Central memory CD8-positive, alpha-beta T cell (primary cell): ENCODE measurements at regions not wholly inside any gene's neighbourhood (a gene's known extent, or its start where the extent isn't known, plus 50 kb on each side); places are given as distances from the start of the nearest gene placed in this dataset.

Experiments
- ATAC-seq: fragments of 150-1000 bp; cut with Tn5 transposase; replicated peaks from 2 replicates; pipeline ENCODE4 v1.10.0; 2022; ENCODE audit warnings: mild to moderate bottlenecking, moderate FRiP score, moderate number of reproducible peaks; ENCODE audit not compliant: poor library complexity, severe bottlenecking; ENCODE audit errors: extremely low read depth
- DNase-seq, 2 donors: peaks; one replicate each; pipeline ENCODE4 v3.0.0; 2021; ENCODE audit warnings: low spot score in 2 of 2
- H3K27ac Mint-ChIP-seq: one replicate; pipeline ENCODE4 v1.8.0; 2022; ENCODE audit warnings: low read depth, mild to moderate bottlenecking, moderate library complexity, mixed read lengths
- H3K27me3 Mint-ChIP-seq: one replicate; pipeline ENCODE4 v1.8.0; 2022; ENCODE audit warnings: mixed read lengths
- H3K36me3 Mint-ChIP-seq: one replicate; pipeline ENCODE4 v1.8.0; 2022; ENCODE audit warnings: mild to moderate bottlenecking, moderate library complexity, mixed read lengths; ENCODE audit not compliant: insufficient read depth
- H3K4me1 Mint-ChIP-seq: one replicate; pipeline ENCODE4 v1.8.0; 2022; ENCODE audit warnings: mixed read lengths
- H3K4me3 Mint-ChIP-seq: one replicate; pipeline ENCODE4 v1.8.0; 2022; ENCODE audit warnings: mild to moderate bottlenecking, moderate library complexity, mixed read lengths
- H3K9me3 Mint-ChIP-seq: one replicate; pipeline ENCODE4 v1.8.0; 2022; ENCODE audit warnings: mixed read lengths

DNA sequence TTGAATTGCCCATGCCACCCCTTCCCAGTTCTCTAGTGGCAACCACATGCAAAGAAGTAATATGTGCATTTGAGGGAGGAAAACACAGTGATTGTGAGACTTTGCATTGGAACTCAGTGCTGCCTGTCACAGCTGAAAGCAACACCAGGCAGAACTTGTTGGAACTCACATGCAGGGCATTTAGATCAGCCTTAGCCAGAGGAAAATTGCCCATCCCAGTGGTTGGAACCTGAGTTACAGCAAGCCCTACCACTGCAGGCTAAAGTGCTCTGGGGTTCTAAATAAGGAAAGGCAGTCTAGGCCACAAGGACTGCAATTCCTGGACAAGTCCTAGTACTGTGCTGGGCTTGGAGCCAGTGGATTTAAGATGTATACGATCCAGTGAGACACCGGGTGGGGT, 245.3 kb upstream of the UFL1 start:
- H3K27me3 Mint-ChIP-seq: peaks cover 39% of the 10 kb centered on the region
- ATAC-seq: no peak

DNA sequence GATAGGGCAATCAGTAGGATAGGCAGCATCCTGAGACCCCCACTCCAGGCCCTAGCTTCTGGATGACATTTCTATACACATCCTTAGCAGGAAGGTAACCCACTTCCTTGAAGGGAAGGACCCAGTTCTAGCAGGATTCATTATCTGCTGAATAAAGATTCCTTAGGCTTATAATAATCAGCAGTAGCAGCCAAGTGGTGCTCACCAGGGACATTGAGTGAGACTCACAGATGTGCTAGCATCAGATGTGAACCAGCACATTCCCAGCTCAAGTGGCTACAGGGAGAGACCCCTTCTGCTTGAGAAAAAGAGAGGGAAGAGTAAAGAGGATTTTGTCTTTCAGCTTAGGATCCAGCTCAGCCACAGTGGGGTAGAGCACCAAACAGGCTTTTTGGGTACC, 244.8 kb upstream of the UFL1 start:
- peaks cover 9% of the 10 kb centered on the region for H3K9me3 Mint-ChIP-seq
- DNase-seq: no peak
- no peak overlapping the region for H3K4me3 Mint-ChIP-seq
- peaks cover 39% of the 10 kb centered on the region for H3K27me3 Mint-ChIP-seq
- no peak overlapping the region for H3K27ac Mint-ChIP-seq
- H3K36me3 Mint-ChIP-seq: no peaks in the 10 kb centered on the region
- H3K4me1 Mint-ChIP-seq: no peaks in the 10 kb centered on the region
- ATAC-seq: no peak

More for the DNA sequence above, 245.3 kb upstream of the UFL1 start:
- Mint-ChIP-seq H3K4me3 (no peak overlapping the region), H3K4me1 (no peaks in the 10 kb centered on the region), H3K36me3 (no peaks in the 10 kb centered on the region), H3K27ac (no peak overlapping the region), H3K9me3 (peaks cover 9% of the 10 kb centered on the region)
- no peak for DNase-seq

DNA sequence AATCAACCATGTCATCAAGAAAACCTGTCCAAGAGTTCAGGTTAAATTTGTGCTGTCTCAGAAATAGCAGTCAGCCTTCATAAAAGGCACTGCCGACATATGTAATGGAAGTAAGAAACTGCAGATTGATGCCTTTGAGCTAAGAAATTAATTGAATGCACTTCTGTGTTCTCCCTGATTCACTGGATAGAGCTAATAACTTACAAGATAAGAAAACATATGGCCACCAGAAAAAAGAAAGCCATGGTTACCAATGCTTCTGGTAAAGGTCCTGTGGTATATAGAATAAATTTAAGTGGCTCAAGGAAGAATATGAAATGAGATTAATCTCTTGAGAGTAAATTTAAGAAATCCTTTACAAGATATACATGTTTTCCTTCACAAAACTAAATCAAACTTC, 242.5 kb upstream of the UFL1 start:
- Mint-ChIP-seq H3K4me3 (no peak overlapping the region), H3K4me1 (no peaks in the 10 kb centered on the region), H3K27me3 (peaks cover 17% of the 10 kb centered on the region), H3K36me3 (no peaks in the 10 kb centered on the region), H3K27ac (no peak overlapping the region), H3K9me3 (no peaks in the 10 kb centered on the region)
- DNase-seq (no peak), ATAC-seq (no peak)

DNA sequence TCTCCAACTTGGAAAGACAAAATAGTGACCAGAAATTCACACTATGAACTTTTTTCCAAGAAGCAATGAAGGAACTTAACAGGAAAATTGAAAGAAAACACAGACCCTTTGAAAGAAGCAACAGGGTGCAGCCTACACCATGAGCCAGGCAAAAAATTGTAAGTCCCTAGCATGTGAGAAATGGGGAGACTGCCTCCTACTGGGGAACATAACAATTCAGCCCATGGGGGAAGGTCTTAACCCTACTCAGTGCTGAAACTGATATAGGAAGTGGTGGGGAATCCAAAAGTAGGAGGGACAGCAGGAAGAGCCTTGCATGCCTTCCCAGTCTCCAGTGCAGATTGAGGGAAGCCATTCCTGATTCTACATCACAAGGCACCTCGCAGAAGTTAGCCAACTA, 235.1 kb upstream of the UFL1 start:
- H3K27me3 Mint-ChIP-seq: peaks cover 59% of the 10 kb centered on the region
- no peak overlapping the region for H3K4me3 Mint-ChIP-seq
- DNase-seq (no peak), ATAC-seq (no peak)
- no peaks in the 10 kb centered on the region for H3K9me3 Mint-ChIP-seq
- H3K27ac Mint-ChIP-seq: no peak overlapping the region
- no peaks in the 10 kb centered on the region for H3K36me3 Mint-ChIP-seq
- no peaks in the 10 kb centered on the region for H3K4me1 Mint-ChIP-seq

DNA sequence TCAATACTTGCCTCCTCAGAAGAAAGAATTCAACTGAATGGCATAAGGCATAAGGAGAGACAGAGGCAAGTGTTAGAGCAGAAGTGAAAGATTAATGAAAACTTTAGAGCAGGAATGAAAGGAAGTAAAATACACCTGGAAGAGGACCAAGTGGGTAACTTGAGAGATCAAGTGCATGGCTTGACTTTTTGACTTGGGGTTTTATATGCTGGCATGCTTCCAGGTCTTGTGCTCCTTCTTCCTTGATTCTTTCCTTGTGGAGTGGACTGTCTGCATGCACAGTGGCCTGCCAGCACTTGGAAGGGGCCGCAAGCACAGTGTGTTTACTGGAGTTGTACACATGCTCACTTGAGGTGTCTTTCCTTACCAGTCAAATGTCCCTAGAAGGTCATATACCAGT, 222.1 kb upstream of the UFL1 start:
- H3K27me3 Mint-ChIP-seq: peaks cover 10% of the 10 kb centered on the region
- DNase-seq: no peak

DNA sequence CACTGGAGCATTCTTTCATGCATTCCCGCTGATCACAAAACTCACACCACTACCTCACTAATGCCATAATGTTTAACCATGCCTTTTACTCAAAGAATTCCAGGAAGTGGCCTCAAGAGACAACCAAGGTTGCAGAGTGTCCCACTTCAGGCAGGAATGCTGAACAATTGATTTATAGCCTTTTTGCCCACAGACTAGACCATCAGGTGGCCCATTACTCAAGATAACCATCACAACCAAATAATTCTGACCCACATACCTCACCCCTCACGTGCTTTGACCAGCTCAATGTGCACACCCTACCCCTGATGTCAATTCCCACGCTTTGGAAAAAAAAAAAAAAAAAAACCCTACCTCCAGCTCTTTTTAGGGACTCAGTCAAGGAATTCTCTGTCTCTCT, 220.6 kb upstream of the UFL1 start:
- no peaks in the 10 kb centered on the region for H3K36me3 Mint-ChIP-seq
- no peak overlapping the region for H3K4me3 Mint-ChIP-seq
- H3K4me1 Mint-ChIP-seq: no peaks in the 10 kb centered on the region
- no peaks in the 10 kb centered on the region for H3K9me3 Mint-ChIP-seq
- peaks cover 10% of the 10 kb centered on the region for H3K27me3 Mint-ChIP-seq
- DNase-seq (no peak), ATAC-seq (no peak)
- no peak overlapping the region for H3K27ac Mint-ChIP-seq

More for the DNA sequence above, 222.1 kb upstream of the UFL1 start:
- Mint-ChIP-seq H3K27ac (no peak overlapping the region), H3K4me1 (no peaks in the 10 kb centered on the region), H3K4me3 (no peak overlapping the region), H3K36me3 (no peaks in the 10 kb centered on the region), H3K9me3 (no peaks in the 10 kb centered on the region)
- ATAC-seq: no peak

DNA sequence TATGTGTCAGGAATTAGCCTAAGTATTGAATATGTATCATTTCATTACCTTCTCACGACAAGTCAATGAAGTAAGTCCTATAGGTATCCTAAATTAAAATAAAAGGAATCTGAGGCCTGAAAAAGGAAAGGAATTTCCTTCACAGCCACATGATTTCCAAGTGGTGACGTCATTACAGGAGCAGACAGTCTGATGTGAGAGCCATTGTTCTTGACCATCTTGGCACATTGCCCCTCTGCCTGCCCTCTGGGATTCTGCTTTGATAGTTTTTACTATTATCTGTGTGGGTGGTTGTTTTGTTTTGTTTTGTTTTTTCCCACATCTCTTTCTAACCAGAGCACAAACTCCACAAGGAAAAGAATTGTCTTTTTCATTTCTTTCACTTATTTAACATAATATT, 219.8 kb upstream of the UFL1 start:
- Mint-ChIP-seq H3K4me3 (no peak overlapping the region), H3K4me1 (no peaks in the 10 kb centered on the region), H3K36me3 (no peaks in the 10 kb centered on the region), H3K27me3 (peaks cover 10% of the 10 kb centered on the region), H3K9me3 (no peaks in the 10 kb centered on the region), H3K27ac (no peak overlapping the region)
- no peak for DNase-seq
- no peak for ATAC-seq

DNA sequence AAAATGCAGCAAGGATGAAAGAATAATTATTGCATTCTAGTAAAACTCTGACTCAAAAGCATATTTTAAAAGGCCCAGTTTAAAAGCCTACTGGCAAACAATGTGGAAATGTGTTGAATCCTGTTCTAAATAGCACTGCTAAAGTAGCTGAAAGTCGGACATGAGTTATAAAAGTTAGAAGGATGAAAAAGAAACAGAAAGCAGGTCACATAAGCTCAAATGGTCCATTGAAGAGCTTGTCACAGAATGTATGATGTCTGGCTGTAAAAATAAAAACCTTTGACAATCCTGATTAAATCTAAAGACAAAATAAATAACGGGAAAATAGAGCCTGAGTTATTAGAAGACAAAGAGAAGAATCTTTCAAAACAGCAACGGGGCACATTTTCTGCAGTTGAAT, 218.6 kb upstream of the UFL1 start:
- peaks cover 10% of the 10 kb centered on the region for H3K27me3 Mint-ChIP-seq
- no peaks in the 10 kb centered on the region for H3K9me3 Mint-ChIP-seq
- H3K4me1 Mint-ChIP-seq: no peaks in the 10 kb centered on the region
- no peak overlapping the region for H3K27ac Mint-ChIP-seq
- DNase-seq (no peak), ATAC-seq (no peak)
- no peaks in the 10 kb centered on the region for H3K36me3 Mint-ChIP-seq
- no peak overlapping the region for H3K4me3 Mint-ChIP-seq

DNA sequence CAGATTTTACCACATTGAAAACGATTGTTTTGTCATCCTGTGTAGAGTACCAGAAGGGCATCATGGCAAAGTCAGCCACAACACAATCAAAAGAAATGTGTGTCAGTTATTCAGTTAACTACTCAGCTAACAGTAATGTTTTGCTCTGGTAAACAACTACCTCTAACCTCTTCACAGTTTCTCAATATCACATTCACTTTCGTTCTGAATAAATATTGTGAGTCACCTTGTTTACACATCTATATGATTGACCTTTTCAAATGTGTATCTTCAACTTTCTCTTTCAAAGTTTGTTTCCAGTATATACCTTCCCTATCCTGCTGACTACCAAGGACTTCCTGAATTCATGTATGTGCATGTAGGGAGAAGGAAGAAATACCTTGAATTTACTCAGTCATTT, 216.6 kb upstream of the UFL1 start:
- no peaks in the 10 kb centered on the region for H3K9me3 Mint-ChIP-seq
- H3K4me1 Mint-ChIP-seq: no peaks in the 10 kb centered on the region

DNA sequence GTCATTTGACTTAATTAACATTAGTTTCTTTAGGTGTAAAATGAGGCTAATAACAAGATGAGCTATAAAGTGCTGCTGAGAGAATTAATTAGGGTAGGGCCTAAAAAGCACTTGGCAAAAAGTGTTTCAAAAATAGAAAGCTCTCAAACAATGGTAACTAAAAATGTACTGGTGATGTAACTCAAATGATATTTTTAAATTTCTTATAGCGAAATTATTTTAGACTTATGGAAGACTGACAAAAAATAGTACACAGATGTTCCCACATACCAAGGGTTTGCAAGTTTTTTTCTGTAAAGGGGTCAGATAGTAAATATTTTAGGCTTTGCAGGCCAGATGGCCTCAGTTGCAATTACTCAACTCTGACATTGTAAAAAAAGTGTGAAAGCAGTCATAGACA, 190.7 kb upstream of the UFL1 start:
- no peaks in the 10 kb centered on the region for H3K9me3 Mint-ChIP-seq
- DNase-seq: no peak

More for the DNA sequence above, 216.6 kb upstream of the UFL1 start:
- H3K4me3 Mint-ChIP-seq: no peak overlapping the region
- no peak for ATAC-seq
- no peak overlapping the region for H3K27ac Mint-ChIP-seq
- no peaks in the 10 kb centered on the region for H3K36me3 Mint-ChIP-seq
- peaks cover 10% of the 10 kb centered on the region for H3K27me3 Mint-ChIP-seq
- no peak for DNase-seq

DNA sequence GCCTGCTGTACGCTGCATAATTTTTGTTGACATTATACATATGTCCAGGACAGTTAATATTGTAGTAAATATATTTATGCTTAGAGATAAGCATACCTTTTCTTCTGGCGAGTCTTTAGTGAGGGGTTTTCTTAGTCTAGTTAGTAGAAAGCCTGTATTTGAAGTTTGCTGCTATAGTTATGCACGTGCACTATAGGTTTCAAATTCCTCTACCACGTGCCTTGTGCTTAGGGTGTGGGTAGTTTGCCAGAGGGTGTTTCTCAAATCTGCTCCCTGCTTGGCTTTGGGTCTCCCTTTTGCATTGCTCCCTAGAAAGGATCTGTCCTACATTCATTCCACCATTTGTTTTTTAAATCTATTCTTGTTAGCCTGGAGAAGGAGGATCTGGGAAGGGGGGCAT, 181.4 kb upstream of the UFL1 start:
- Mint-ChIP-seq H3K36me3 (no peaks in the 10 kb centered on the region), H3K27ac (no peak overlapping the region), H3K4me1 (no peaks in the 10 kb centered on the region), H3K9me3 (peaks cover 5% of the 10 kb centered on the region), H3K27me3 (peaks cover 16% of the 10 kb centered on the region), H3K4me3 (no peak overlapping the region)
- DNase-seq (no peak), ATAC-seq (no peak)

More for the DNA sequence above, 190.7 kb upstream of the UFL1 start:
- Mint-ChIP-seq H3K4me3 (no peak overlapping the region), H3K27me3 (no peaks in the 10 kb centered on the region), H3K27ac (no peak overlapping the region), H3K4me1 (no peaks in the 10 kb centered on the region), H3K36me3 (no peaks in the 10 kb centered on the region)
- no peak for ATAC-seq

DNA sequence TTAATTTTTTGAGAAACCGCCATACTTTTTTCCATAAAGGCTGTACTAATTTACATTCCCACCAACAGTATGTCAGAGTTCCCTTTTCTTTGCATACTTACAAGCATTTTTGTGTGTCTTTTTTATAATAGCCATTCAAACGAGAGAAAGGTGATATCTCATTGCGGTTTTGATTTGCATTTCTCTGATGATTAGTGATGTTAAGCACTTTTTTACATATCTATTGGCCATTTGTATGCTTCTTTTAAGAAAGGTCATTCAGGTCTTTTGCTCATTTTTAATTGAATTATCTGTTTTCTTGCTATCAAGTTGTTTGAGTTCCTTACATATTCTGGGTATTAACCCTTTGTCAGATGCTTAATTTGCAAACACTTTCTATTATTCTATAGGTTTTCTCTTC, 176.1 kb upstream of the UFL1 start:
- ATAC-seq: no peak
- no peak overlapping the region for H3K4me3 Mint-ChIP-seq
- no peak for DNase-seq
- H3K9me3 Mint-ChIP-seq: peaks cover 5% of the 10 kb centered on the region
- no peak overlapping the region for H3K27ac Mint-ChIP-seq
- H3K4me1 Mint-ChIP-seq: no peaks in the 10 kb centered on the region
- H3K36me3 Mint-ChIP-seq: no peaks in the 10 kb centered on the region
- peaks cover 39% of the 10 kb centered on the region for H3K27me3 Mint-ChIP-seq

DNA sequence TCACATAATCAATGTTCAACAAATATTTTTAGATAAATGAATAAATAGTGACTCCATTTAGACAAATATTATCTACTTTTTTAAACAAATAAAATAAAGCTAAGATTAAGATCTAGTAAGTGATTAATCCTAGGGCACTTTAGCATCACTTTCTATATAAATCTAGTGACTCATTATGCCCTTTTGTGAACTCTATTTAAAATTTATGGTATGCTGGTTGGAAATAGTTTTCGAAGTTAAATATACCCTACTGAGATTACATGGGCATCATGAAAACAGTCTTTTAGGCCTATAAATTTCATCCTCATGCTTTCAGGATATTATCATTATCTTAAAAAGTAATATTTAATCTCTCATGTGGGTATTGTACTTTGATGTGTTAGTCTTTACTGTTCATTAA, 140.4 kb upstream of the UFL1 start:
- no peak overlapping the region for H3K27ac Mint-ChIP-seq
- no peaks in the 10 kb centered on the region for H3K4me1 Mint-ChIP-seq
- no peaks in the 10 kb centered on the region for H3K36me3 Mint-ChIP-seq
- no peak overlapping the region for H3K4me3 Mint-ChIP-seq
- DNase-seq: no peak
- no peak for ATAC-seq
- no peaks in the 10 kb centered on the region for H3K9me3 Mint-ChIP-seq
- peaks cover 16% of the 10 kb centered on the region for H3K27me3 Mint-ChIP-seq

DNA sequence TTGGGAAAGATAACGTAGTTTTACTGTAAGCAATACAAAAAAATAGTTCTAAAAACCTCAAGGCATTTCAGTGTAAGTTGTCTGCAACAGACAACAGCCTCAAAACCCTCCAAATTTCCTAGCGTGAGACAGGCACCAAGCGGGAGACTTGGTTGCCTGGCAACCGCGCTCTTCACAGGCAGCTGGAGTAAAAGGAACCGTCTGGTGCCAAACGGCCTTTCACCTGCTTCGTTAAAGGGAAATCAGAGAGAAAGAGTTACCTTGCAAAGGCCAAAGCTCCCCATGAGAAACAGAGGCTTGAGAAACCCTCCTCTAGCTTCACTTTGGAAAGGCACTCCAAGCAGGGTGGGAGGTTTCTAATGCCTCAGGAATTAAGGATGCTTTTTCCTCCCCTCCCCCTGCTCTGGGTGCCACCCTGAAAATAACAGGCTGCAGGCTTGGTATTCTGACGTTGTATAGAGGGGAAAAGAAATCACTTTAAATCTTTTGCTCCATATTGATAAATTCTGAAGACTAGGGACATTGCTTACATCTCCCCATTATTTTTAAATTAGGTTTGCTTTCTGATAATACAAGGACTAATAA, 129.7 kb upstream of the UFL1 start:
- Mint-ChIP-seq H3K4me1 (peaks cover 6% of the 10 kb centered on the region), H3K27me3 (peaks cover 25% of the 10 kb centered on the region), H3K27ac (no peak overlapping the region), H3K36me3 (no peaks in the 10 kb centered on the region), H3K9me3 (no peaks in the 10 kb centered on the region), H3K4me3 (no peak overlapping the region)
- DNase-seq (no peak), ATAC-seq (no peak)
